ENCODE measurements at regions not wholly inside any gene's neighbourhood (a gene's known extent, or its start where the extent isn't known, plus 50 kb on each side); places are given as distances from the start of the nearest gene placed in this dataset.

DNA sequence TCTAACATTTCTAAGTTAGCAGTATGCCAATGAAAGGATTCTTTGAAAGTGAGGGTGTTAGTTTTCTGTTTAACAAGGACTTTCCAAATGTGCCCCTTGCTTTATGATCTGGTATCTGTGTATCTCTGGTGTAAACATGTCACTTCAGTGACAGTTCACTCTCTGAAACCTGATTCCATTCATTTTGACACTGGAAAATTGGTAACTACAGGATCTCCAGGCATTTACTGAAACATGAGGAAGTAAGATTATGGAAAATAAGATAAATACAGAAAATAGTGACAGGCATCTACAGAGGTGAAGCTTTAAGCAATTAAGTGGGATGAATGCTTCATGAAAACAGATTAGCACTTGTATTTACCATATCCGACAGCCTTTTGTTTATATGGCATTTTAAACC, 101.6 kb upstream of the MYO16 start:
- TF ChIP-seq, protein P1, sequence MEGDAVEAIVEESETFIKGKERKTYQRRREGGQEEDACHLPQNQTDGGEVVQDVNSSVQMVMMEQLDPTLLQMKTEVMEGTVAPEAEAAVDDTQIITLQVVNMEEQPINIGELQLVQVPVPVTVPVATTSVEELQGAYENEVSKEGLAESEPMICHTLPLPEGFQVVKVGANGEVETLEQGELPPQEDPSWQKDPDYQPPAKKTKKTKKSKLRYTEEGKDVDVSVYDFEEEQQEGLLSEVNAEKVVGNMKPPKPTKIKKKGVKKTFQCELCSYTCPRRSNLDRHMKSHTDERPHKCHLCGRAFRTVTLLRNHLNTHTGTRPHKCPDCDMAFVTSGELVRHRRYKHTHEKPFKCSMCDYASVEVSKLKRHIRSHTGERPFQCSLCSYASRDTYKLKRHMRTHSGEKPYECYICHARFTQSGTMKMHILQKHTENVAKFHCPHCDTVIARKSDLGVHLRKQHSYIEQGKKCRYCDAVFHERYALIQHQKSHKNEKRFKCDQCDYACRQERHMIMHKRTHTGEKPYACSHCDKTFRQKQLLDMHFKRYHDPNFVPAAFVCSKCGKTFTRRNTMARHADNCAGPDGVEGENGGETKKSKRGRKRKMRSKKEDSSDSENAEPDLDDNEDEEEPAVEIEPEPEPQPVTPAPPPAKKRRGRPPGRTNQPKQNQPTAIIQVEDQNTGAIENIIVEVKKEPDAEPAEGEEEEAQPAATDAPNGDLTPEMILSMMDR (conservative IDR thresholded peaks at IDR 0.05; ENCODE audit: low read depth, low read length), result no peak
- TF ChIP-seq EZH2 (IDR thresholded peaks at IDR 0.05; ENCODE audit: low read length, unreplicated experiment) (no peak), EZH2phosphoT487 (IDR thresholded peaks at IDR 0.05; ENCODE audit: borderline replicate concordance, low read length) (no peak)
